Left kidney (tissue), 1 donor: ENCODE measurements at regions not wholly inside any gene's neighbourhood (a gene's known extent, or its start where the extent isn't known, plus 50 kb on each side); places are given as distances from the start of the nearest gene placed in this dataset.

Experiments used
- DNase-seq: peaks from one replicate; pipeline ENCODE4 v3.0.0-alpha.2; 2013

DNA sequence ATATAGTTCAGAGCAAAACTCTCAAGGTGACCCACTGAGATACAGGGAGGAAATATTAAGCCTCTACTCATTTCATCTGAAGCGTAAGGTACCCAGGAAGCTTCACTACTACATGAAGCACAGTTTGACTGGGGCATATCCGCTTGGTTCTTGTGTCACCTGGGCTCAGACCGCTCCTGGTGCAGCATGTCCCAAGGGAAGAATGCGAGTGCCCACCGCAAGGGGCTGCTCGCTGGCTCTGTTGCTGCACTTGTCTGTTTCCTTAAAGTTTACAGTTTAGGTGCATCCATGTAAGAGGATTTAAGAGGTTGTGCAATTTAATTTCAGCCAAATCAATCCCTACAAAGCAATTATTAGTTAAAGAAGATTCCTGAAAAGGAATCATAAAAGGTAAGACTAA, 507.8 kb downstream of the FBXO15 start:
- DNase-seq, result no peak

DNA sequence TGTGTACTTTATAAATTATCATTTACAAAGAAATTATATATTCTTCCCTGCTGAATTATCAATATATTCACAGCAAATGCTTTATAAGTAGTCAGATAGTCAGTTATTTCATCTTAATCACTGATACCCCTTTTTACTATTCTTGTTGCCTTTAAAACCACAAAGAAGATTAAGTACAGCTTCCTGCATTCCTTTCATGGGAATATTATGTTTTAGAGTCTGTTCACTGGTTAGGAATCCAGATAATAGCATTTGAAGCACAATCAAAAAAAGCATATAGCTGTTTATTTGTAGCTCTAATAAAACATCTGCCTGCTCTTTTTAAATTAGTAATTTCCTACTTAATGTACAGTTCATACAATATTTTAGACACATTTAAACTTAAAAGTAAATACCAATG, 508.9 kb downstream of the FBXO15 start:
- DNase-seq, result no peak

DNA sequence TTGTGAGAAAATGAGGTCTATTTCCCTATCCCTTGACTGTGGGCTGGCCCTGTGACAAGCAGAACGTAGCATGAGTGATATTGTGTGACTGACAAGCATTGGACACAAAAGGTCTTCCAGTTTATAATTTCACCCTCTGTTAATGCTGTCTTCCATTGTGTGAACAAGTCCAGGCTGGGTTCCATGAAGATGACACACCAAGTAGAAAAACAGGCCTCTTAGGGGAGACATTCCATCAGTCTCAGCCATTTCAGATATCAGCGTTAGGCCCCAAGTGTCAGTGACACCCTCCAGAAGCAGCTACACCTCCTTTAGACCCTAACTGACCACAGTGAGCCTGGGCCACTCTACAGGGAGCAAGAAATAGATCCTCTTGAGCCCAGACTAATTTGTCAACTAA, 511.3 kb downstream of the FBXO15 start:
- no peak for DNase-seq

DNA sequence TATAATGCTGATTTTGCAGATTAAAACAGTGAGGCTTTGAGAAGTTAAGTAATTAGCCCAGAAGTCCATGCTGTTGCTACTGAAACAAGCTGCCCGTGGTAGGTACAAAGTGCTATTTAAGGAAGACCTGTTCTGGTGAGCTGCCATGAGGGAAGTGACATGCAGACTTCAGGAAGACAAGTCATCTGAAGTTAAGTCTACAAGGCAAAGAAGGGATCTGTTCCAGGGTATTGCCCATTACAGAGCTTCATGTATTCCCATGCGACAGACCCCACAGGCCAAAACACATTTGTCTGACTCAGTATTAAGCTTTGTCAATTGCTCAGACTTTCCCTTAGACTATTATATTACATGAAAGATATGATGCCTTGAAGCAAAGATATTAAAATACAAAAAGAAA, 520.8 kb downstream of the FBXO15 start:
- DNase-seq, result no peak

DNA sequence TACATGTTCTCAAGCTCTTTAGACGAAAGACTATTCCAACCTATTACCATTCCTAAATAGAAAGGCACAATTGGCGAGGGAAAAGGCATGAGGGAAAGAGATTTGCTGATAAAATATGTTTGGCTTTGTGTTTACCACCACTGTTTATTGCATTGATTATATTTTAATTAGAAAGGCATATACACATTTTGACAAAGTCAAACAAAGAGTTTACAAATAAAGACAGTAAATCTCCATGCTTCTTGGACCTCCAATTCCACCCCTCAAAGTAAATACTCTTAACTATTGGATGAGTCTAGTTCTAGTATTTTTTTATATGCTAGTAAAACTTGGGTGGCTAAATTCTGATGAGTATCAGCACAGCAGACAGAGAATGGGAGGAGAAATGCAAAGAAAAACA, 521.4 kb downstream of the FBXO15 start:
- DNase-seq, result no peak

DNA sequence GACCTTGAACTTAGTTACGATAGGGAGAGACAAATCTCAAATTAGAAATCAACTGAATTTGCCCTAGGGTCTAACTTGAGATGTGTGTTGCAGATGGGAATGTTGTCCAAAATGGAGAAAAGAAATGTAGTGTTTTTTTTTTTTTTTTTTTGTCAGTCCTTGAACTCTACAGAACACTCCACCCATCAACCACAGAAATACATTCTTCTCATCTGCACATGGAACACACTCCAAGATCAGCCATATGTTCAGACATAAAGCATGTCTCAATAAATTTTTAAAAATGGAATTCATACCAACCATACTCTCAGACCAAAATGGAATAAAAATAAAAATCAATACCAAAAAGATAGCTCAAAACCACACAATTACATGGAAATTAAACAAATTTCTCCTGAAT, 526.5 kb downstream of the FBXO15 start:
- DNase-seq, result no peak

DNA sequence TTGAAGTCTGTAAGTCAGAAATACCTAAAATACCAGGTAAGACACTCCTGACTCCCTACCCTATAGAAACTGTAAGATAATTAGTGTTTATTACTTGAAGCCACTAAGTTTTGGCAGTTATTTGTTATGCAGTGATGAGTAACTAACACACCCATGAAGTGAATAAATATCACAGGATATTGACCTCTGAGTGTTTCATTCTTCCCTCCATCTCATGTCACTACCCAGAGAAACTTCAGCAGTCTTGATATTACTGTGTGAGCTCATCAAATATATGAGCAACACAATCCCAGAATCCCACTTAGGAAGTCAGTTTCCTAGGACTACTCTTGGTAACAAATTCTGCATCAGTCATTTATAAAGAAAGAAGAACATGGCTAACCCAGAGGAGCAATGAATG, 529.7 kb downstream of the FBXO15 start:
- no peak for DNase-seq

DNA sequence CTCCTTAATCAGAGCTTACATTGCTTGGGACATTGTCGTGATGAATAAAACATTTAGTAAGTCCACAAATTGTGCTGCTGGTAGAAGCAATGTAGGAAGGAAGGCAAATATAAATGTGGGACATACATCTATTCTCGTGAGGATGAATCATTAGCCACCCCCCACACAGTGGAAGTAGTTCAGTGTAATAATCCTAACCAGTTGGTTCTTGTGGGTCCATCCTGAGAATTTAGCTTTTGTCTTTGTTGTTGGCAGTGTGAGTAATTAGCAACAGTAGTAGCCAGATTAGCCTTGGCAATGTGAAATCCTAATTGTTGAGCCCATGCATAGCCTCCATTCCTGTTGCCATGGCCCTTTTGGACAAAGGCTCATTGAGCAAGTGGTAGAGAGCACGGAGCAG, 532.1 kb downstream of the FBXO15 start:
- DNase-seq, result no peak

DNA sequence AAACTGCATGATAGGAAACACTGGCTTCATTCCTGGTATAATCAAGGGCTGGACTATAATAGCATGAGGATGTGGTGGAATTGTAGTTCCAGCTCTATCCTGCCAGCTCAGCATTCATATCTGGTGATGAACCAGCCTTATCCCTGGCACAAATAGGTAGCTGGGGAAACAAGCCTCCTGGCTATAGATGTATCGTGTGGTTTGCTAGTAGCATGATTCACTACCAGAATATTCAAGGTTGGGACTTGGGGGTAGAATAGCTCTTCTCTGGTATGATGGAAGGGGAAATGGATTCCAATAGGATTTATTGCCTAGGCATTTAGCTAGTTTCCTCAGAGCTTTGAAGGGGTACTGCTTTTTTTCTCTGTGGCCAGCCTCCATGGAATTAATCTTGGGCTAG, 532.8 kb downstream of the FBXO15 start:
- no peak for DNase-seq

DNA sequence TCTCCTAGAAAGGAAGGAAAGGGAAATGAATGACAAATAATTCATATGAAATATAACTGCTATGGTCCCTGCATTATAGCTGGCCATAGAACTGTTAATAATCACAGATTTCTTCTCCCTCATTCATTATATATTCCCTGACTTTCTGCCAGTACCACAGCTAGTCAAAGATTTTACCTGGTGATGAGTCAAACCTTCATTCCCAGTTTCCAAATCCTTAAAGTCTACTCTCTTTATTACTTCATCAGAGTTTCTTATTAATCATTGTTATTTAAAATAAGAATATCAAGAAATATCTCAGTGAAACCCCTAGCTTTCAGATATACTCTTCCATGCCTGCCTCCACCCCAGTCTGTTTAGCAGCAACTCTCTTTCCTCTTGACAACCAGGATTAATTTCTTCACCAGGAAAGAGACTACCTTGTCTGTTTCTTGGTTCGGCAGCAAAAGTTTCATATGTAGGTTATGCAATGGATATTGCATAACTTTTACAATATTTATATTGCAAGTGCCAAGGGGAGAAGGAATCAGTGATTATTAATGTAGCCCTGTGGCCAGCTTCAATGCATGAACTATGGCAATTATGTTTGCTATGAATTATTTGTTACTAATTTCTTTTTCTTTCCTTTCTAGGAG, 533.8 kb downstream of the FBXO15 start:
- no peak for DNase-seq

DNA sequence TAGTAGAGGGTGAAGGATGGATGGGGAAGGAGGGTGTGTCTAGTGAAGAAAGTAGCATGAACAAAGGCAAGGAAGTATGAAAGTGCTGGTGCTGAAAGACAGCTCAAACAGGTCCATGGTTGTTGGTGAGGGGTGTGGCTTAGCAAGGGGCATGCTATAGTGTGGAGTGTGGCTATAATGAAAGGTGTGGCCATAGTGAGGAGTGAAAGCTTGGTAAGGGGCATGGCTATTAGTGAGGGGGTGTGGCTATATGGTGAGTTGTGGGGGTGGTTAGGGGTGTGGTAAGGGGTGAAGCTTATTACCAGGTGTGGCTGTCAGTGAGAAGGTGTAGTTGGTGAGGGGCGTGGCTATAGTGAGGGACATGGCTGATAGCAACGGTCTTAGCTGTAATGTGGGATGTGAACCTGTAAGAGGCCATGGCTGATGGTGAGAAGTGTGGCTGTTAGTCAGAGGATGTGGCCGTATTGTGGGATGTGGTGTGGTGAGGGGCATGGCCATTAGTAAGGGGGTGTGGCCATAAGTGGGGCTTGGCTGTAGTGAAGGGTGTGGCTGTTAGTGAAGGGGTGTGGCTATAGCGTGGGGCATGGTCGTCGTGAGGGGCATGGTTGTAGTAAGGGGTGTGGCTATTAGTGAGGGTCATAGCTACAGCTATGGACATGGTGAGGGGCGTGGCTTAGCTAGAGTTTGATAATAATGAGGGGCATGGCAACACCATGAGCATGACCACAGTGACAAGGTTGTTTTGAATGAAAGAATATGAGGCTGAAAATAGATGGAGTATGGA, 549.6 kb downstream of the FBXO15 start:
- DNase-seq, result no peak

DNA sequence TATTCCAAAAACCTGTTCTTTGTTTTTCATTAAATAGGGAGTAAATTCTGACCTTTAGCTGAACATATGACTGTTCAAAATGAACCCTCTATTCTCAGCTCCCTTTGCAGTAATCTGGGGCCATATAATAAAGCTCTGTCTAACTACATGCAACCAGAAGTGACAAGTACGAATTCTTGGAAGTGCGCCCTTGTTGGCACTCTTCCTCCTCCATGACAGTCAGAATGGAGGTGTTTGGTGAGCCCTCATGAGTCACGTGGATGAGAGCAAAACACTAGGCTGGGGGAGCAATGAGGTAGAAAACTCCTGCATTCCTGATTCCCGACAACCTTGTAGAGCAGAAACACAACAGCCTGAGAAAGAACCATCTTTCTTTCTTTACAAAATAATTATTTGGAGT, 552.9 kb downstream of the FBXO15 start:
- DNase-seq, result no peak

DNA sequence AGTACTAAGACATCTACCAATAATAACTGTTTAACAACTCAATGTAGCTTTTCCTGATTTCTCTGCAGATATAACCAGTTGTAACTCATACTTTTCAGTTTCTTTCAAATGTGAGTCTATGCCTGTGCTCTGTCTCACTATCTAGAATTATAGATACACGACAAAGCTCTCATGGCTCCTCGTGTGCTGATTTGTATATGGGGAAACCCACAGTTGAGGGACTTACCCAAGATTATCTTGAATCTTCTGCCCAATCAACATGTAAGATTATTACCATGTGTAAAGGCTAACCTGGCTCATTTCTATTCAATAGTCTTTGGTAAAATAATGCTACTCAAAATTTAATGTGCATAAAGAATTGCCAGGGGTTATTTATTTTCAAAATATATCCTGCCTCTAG, 554.4 kb downstream of the FBXO15 start:
- no peak for DNase-seq

DNA sequence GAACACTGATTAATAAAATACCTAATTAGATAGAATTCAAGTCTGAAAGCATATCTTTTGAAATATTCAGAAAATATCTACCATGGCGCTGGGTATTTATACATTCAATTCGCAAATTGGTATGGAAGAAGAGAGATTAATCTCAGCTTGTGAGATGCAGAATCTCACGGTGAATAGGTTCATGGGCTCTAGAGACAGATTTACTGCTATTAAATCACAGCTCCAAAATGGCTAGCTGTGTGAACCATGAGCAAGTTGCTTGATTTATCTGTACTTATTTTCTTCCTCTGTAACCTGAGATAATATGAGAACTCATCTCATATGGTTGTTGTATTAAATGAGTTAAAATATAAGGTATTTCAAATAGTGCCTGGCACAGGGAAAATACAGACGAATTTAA, 556.7 kb downstream of the FBXO15 start:
- DNase-seq, result no peak

DNA sequence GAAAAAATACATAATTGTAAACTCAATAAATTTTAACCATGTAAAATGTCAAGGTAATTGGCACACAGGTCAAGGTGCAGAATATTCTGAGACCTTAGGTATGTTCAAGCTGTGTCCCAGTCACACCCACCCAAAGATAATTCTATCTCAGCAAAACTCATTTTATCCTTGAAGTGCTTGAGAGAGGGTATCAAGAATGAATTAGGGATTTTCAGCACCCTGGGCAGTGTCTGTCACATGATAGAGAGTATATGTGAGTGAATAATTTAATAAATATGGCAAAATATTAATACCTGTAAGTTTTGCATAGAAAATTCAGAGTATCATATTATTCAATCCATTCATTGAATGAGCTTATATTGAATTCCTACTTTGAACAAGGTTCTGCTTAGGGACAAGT, 567.9 kb downstream of the FBXO15 start:
- DNase-seq, result no peak

DNA sequence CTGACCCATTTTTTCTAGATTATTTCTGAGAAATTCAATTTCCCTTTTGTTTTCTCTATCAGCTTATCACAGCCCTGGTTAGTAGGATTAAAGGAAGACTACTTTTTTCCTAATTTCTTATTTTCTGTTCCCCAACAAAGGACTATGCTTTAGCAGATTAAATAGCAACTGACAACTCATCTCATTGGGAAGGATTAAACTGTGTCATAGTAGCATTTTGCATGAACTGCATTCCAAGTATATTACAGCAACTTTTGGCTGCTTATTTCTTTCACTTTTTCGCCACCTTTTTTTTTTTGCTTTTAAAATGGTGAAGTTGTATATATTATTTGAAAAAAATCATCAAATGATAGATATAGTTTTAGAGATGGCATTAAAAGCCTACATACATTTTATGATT, 570.3 kb downstream of the FBXO15 start:
- DNase-seq, result no peak

DNA sequence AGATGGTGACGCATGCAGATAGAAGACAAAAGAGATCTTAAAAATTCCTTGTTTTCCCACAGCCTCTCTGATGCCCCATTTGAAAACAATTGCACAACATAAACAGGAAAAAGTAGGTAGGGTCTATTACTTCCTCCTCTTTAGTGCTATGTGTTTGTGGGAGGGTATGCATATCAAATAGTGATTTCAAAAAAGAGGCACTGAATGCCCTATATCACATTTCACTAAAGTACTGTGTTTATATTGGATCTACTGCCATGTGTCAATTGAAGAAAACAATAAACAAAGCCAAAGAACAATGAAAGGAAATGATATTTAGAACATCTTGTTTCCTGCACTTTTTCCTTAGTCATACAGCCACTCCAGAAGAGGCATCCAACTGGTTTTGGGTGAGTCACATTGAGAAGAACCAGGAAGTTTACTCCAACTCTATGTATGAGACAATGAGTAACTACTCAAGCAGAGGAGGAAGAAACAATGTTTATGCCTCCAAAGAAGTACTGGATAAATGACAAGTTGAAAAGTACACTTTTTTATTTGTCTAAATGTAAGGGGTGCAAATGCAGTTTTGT, 583.6 kb downstream of the FBXO15 start:
- no peak for DNase-seq

DNA sequence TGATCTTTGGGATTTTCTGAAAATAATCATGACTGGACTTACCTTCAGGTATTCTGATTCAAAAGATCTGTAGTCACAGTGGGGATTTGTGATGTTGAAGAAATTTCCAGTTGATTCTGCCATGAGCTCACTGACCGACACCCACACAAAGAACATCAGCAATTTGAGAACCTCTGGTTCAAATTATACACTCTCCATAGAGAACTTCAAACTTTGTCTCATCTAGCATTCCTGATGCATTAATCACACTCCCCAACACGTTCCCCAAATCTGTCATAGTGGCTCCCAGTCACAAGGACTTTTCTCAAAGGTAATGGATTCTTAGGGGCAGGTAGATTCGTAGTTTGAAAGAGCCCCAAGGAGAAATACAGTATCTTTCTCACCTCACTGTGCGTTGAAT, 584.3 kb downstream of the FBXO15 start:
- DNase-seq, result no peak

DNA sequence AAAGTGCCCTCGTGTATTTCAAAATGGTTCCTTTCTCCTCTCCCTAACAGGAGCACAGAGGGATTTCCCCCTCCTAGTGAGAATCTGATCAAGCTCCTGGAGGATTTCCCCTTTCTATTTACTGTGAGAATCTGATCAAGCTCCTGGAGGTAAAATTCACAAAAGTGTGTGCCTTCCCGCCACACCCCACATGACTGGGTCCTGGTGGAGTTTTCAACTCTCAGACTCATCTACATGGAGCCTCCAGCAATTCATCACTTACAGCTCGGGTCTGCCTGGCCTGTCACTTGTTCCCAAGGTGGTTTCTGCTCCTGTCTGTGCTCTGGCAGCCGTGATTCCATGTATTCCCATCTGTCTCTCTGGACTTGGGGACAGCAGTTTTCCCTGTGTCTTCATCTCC, 590.7 kb downstream of the FBXO15 start:
- DNase-seq, result no peak

DNA sequence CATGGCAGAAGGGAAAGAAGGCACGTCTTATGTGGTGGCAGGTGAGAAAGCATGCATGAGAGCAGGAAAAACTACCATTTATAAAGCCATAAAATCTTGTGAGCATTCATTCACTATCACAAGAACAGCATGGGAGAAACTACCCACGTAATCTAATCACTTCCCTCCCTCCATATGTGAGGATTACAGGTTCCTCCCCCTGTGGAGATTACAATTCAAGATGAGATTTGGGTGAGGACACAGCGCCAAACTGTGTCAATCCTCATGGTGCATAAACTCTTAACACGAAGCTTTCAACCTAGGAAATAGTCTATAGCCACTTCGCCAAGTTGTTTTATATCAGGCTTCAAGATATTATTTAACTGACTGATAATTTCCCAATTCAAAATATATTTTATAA, 595.5 kb downstream of the FBXO15 start:
- no peak for DNase-seq

DNA sequence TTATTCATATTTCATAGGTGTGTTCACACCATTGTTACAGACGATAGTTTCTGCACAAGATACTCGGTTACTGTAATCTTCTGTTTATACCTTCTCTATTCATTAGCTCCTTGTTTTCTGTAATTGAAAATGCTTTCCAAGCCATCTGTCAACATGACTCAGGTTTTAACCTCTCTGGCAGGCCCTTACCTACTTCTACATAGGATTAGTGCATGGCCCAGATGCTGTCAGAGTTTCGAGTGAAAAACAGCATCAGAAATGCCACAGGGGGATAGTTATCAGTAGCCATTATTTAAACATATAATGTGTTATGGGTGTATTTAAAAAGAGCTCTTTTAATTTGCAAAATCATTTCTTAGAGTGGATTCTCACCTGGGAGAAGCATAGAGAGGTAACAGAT, 596.4 kb downstream of the FBXO15 start:
- DNase-seq, result no peak

DNA sequence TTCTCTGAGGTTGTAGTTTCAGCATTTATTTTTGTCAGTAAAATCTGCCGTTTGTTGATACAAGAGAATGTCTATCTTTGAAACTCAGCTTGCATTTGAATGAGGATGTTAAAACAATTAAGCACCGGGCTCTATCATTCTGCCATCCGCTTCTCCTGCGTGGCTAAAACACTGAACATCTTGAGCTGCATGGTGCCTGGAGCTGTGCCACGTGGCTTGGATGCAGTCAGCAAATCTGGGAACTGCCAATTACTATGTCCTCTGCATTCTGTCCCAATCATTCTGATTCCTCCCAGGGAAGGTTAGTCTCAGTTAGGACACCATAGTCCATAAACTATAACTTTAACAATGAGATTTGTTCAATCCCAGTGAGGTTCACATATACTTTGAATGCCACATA, 598.4 kb downstream of the FBXO15 start:
- no peak for DNase-seq

DNA sequence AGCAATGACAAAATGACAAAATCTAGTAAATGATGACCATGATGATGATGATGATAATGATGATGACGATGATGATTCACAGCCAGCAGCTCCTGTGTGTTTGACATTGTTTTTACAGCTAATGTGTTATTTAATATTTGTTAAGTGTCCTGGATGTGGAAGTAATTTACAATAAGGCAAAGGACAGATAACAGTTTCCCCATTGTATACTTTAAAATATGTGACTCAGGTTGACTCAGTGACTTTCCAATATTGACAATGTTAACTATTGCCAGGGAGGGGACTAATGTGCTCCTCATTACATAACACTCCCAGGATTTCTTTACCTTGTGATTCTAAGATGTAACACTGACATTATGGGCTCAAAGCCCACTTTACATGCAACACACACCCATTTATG, 602.2 kb downstream of the FBXO15 start:
- no peak for DNase-seq

DNA sequence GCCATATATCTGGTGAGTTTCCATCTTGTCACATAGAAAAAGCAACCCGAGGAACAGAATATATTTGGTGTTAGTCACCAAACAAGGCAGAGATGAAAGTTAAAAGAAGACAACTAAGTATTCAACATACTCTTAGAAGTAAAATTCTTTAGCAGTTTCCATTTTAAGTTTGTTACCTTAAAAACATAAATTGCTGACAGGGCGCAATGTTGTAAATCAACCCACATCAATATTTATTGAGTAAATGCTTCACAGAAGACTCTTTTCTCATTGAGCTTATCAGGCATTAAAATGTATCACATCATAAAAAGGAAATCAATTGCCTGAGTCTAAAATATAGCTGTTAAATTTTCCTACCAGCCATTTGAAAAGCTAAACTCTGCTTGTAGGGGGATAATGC, 603.0 kb downstream of the FBXO15 start:
- DNase-seq, result no peak
